Suprapubic skin (tissue), 4 donors: ENCODE measurements at regions not wholly inside any gene's neighbourhood (a gene's known extent, or its start where the extent isn't known, plus 50 kb on each side); places are given as distances from the start of the nearest gene placed in this dataset.

Source experiments
- DNase-seq, 2 donors: peaks; one replicate each; pipeline ENCODE4 v3.0.0-alpha.2; 2019; ENCODE audit warnings: low spot score in 2 of 2
- H3K27ac ChIP-seq: fragments of 200-600 bp; sonication (generic); one replicate; pipeline ENCODE4 v1.5.1; 2019
- H3K27me3 ChIP-seq: fragments of 200-600 bp; sonication (generic); one replicate; pipeline ENCODE4 v1.5.1; 2019
- H3K36me3 ChIP-seq: fragments of 200-600 bp; sonication (generic); one replicate; pipeline ENCODE4 v1.5.1; 2019
- H3K4me1 ChIP-seq: fragments of 200-600 bp; sonication (generic); one replicate; pipeline ENCODE4 v1.5.1; 2019
- H3K4me3 ChIP-seq: fragments of 200-600 bp; sonication (generic); one replicate; pipeline ENCODE4 v1.5.1; 2019; ENCODE audit warnings: mild to moderate bottlenecking
- H3K9me3 ChIP-seq: fragments of 200-600 bp; sonication (generic); one replicate; pipeline ENCODE4 v1.5.1; 2019
- EP300 ChIP-seq: sonication (generic); formaldehyde crosslinking; IDR thresholded peaks from one replicate; pipeline ENCODE4 v1.6.1; 2017; ENCODE audit warnings: antibody characterized with exemption
- POLR2A ChIP-seq, 2 donors: fragments of 450-650 bp; IDR thresholded peaks; one replicate each; pipeline ENCODE4 v1.6.1; 2017; ENCODE audit warnings: antibody characterized with exemption in 2 of 2, mild to moderate bottlenecking in 2 of 2, moderate library complexity in 2 of 2
- POLR2AphosphoS5 ChIP-seq, 3 donors: sonication (generic); formaldehyde crosslinking; IDR thresholded peaks; one replicate each; pipeline ENCODE4 v1.6.1; 2017; ENCODE audit warnings: antibody characterized with exemption in 3 of 3
- WGBS: methylation state at CpG from one replicate; pipeline ENCODE4 v1.1.5; 2018; 5-methylcytosine and 5-hydroxymethylcytosine counted together
- TF ChIP-seq, protein P1 (sequence below), 2 donors: fragments of 200-600 bp in 1 of 2; fragments of 450-650 bp in 1 of 2; sonication (generic) in 1 of 2; IDR thresholded peaks; one replicate each; pipeline ENCODE4 v1.5.1; 2016 to 2019; ENCODE audit warnings: antibody characterized with exemption in 2 of 2, mild to moderate bottlenecking in 1 of 2, moderate library complexity in 1 of 2

GRCh38 chr1:84759756-84760155, 69.5 kb upstream of the SSX2IP start:
- WGBS: 76% methylated on average over 10 of the region's 10 CpGs
- Histone ChIP-seq H3K4me3 (no peak overlapping the region), H3K27me3 (peaks cover 6% of the 10 kb centered on the region), H3K36me3 (no peaks in the 10 kb centered on the region), H3K4me1 (peaks cover 8% of the 10 kb centered on the region), H3K9me3 (no peaks in the 10 kb centered on the region), H3K27ac (no peak overlapping the region)
- no peak for TF ChIP-seq POLR2AphosphoS5 (IDR thresholded peaks at IDR 0.05)
- TF ChIP-seq, protein P1, sequence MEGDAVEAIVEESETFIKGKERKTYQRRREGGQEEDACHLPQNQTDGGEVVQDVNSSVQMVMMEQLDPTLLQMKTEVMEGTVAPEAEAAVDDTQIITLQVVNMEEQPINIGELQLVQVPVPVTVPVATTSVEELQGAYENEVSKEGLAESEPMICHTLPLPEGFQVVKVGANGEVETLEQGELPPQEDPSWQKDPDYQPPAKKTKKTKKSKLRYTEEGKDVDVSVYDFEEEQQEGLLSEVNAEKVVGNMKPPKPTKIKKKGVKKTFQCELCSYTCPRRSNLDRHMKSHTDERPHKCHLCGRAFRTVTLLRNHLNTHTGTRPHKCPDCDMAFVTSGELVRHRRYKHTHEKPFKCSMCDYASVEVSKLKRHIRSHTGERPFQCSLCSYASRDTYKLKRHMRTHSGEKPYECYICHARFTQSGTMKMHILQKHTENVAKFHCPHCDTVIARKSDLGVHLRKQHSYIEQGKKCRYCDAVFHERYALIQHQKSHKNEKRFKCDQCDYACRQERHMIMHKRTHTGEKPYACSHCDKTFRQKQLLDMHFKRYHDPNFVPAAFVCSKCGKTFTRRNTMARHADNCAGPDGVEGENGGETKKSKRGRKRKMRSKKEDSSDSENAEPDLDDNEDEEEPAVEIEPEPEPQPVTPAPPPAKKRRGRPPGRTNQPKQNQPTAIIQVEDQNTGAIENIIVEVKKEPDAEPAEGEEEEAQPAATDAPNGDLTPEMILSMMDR (IDR thresholded peaks at IDR 0.05): no peak
- TF ChIP-seq POLR2A (IDR thresholded peaks at IDR 0.05): no peak
- no peak for TF ChIP-seq EP300
- no peak for DNase-seq

DNA sequence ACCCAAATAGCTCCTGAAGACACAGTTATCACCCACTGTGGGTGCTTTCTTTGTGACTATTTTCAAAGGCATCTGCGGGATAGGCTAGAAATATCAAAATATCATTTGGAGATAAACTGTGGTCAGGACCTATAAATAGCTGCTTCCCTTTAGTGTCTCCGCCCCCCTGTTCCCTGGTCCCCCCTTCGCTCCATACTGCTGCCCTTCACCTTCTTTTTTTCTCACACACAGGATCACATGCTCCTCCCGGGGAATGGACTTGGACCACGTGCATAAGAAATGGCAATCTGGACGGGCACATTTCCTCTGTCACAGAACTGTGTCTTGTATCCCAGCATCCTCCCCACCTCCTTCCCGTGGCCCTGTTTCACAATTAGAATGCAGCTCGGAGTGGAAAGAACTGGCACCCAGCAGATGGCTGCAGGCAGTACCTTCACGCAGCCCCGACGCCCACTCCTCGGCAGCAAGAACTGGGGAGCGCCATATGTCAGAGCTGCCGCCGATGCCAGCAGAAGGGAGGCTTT, 68.8 kb upstream of the SSX2IP start:
- Histone ChIP-seq H3K27me3 (no peaks in the 10 kb centered on the region), H3K9me3 (no peaks in the 10 kb centered on the region), H3K36me3 (no peaks in the 10 kb centered on the region), H3K4me3 (peak overlapping the region; percentile 12), H3K27ac (no peak overlapping the region), H3K4me1 (peaks cover 8% of the 10 kb centered on the region)
- TF ChIP-seq POLR2AphosphoS5 (IDR thresholded peaks at IDR 0.05): no peak
- TF ChIP-seq EP300: no peak
- TF ChIP-seq, protein P1 (IDR thresholded peaks at IDR 0.05): no peak
- TF ChIP-seq POLR2A (IDR thresholded peaks at IDR 0.05): no peak
- WGBS: 26% methylated on average over 15 of the region's 15 CpGs
- no peak for DNase-seq

DNA sequence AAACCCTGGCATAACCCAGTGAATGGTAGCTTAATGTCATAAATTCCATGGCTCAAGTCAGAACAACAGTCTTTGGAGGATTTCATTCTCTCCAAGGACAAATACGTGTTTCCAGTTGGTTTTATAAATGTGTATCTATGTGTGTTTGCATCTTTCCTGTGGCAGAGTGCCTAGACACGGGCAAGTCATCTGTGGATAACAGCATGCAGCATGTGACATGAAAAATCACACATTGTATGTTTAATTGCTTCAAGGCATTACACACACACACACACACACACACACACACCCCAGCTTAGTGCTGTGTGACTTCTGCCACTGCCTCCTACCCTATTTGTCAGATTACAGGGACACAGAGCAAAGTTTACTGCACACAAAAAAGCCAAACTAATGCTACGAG, 68.2 kb upstream of the SSX2IP start:
- Histone ChIP-seq H3K27ac (no peak overlapping the region), H3K4me3 (no peak overlapping the region), H3K9me3 (no peaks in the 10 kb centered on the region), H3K4me1 (peaks cover 8% of the 10 kb centered on the region), H3K27me3 (no peaks in the 10 kb centered on the region), H3K36me3 (no peaks in the 10 kb centered on the region)
- WGBS: 53% methylated on average over 3 of the region's 3 CpGs
- TF ChIP-seq POLR2A (IDR thresholded peaks at IDR 0.05) (no peak), EP300 (no peak), POLR2AphosphoS5 (IDR thresholded peaks at IDR 0.05) (no peak)
- TF ChIP-seq, protein P1 (IDR thresholded peaks at IDR 0.05): no peak
- DNase-seq: no peak

- H3K9me3 ChIP-seq: no peaks in the 10 kb centered on the region
- no peak for DNase-seq
- no peak overlapping the region for H3K4me3 ChIP-seq
- TF ChIP-seq POLR2A (IDR thresholded peaks at IDR 0.05) (no peak), EP300 (no peak), POLR2AphosphoS5 (IDR thresholded peaks at IDR 0.05) (no peak)
- TF ChIP-seq, protein P1 (IDR thresholded peaks at IDR 0.05): no peak
- H3K27me3 ChIP-seq: no peaks in the 10 kb centered on the region
- H3K27ac ChIP-seq: no peak overlapping the region
- no peaks in the 10 kb centered on the region for H3K36me3 ChIP-seq
- whole genome bisulfite sequencing: 86% methylated on average over 4 of the region's 4 CpGs
- peaks cover 8% of the 10 kb centered on the region for H3K4me1 ChIP-seq
Observed at GRCh38 chr1:84757301-84757700, 67.0 kb upstream of the SSX2IP start.

DNA sequence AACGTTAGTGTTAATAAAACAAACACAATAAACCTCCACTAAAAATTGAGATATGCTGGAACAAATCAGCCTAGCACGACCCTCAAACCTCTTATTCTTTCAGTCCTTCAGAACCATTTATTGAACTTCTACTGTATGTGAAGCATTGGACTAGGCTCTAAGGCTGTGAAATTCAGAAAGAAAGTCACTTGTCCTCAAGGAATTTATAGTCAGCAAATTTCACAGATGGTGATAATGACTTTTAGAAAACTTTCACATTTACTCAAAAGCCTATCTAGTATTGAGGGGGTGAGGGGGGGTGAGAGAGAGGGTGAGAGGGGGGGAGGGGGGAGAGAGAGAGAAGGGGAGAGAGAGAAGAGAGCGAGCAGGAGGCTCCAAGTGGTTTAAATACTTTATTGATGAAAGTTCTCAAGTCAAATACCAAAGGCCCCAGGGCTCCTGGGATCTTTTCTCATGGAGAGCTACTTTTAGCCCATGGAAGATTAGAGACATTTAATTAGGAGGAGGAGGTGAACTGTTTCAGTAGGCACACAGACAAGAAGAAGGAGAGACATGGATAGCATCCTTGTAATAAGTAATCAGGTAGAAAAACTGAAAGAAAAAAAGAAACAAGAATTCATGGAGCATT, 66.3 kb upstream of the SSX2IP start:
- no peaks in the 10 kb centered on the region for H3K9me3 ChIP-seq
- TF ChIP-seq POLR2A (IDR thresholded peaks at IDR 0.05) (no peak), POLR2AphosphoS5 (IDR thresholded peaks at IDR 0.05) (no peak), EP300 (no peak)
- TF ChIP-seq, protein P1 (IDR thresholded peaks at IDR 0.05): no peak
- peaks cover 8% of the 10 kb centered on the region for H3K4me1 ChIP-seq
- no peak overlapping the region for H3K4me3 ChIP-seq
- no peak overlapping the region for H3K27ac ChIP-seq
- WGBS: 44% methylated on average over 3 of the region's 3 CpGs
- no peak for DNase-seq
- no peaks in the 10 kb centered on the region for H3K27me3 ChIP-seq
- H3K36me3 ChIP-seq: no peaks in the 10 kb centered on the region
